BJ (cell line): ENCODE measurements at regions not wholly inside any gene's neighbourhood (a gene's known extent, or its start where the extent isn't known, plus 50 kb on each side); places are given as distances from the start of the nearest gene placed in this dataset.

ENCODE experiments used
- CTCF ChIA-PET: fragments of 350-600 bp; formaldehyde crosslinking; extraction: SDS; loops from one replicate; lab custom pipeline; 2021; ENCODE audit warnings: antibody characterized with exemption, inconsistent platforms; lab: Yijun Ruan, JAX
- POLR2A ChIA-PET: fragments of 300-600 bp; sonication (Branson Sonifier 250); formaldehyde crosslinking; extraction: SDS; loops from one replicate; lab custom pipeline; 2021; ENCODE audit warnings: antibody characterized with exemption; lab: Charles Lee
- DNase-seq: peaks from one replicate; pipeline ENCODE4 v3.0.0-alpha.2; 2011; ENCODE audit warnings: low read depth
- H3K27me3 ChIP-seq: 2 replicates; pipeline ENCODE4 v1.6.0; 2011; ENCODE audit warnings: low read length; ENCODE audit not compliant: control insufficient read depth, insufficient read depth
- H3K36me3 ChIP-seq: 2 replicates; pipeline ENCODE4 v1.5.1; 2011; ENCODE audit warnings: low read length; ENCODE audit not compliant: control insufficient read depth, insufficient read depth
- H3K4me3 ChIP-seq: 2 replicates; pipeline ENCODE4 v1.5.1; 2011; ENCODE audit warnings: low read depth, mild to moderate bottlenecking, control low read depth, low read length
- TF ChIP-seq, protein P1 (sequence below): IDR thresholded peaks from 2 replicates; pipeline ENCODE4 v1.5.1; 2011; ENCODE audit warnings: low read depth, mild to moderate bottlenecking, control low read depth, inconsistent platforms, low read length, moderate library complexity; ENCODE audit not compliant: insufficient read depth

GRCh38 chr5:164266571-164266970 lies 761.2 kb downstream of the MAT2B start:
- ChIA-PET POLR2A (no interaction called here), CTCF (no interaction called here)
- H3K27me3 ChIP-seq: no peaks in the 10 kb centered on the region

DNA sequence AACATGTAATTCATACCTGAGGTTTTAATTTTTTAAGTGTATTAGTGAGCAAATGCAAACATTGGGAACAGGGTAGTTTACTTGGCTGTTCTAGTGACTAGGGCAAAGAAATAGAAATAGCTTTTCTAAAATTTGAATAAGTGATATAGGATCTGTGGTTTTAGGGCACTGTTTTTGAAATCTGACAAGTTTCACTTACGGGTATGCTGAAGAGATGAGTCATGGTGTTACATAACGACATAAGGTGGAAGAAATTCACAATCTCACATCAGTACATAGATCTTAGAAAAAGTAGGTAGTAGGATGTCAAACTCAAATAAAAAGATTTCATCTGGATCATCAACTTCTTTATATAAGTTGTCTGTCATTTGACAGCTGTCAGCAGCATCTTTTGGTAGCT lies 772.3 kb downstream of the MAT2B start:
- no peak for DNase-seq
- POLR2A ChIA-PET: no interaction called here
- H3K36me3 ChIP-seq: no peaks in the 10 kb centered on the region
- no peaks in the 10 kb centered on the region for H3K27me3 ChIP-seq
- no peak overlapping the region for H3K4me3 ChIP-seq
- CTCF ChIA-PET: interaction anchor here (1.0 kb wide), 1 partner anchor 27 kb away, joined by 3 read pairs; no protein-coding TSS in a partner anchor
- TF ChIP-seq, protein P1, sequence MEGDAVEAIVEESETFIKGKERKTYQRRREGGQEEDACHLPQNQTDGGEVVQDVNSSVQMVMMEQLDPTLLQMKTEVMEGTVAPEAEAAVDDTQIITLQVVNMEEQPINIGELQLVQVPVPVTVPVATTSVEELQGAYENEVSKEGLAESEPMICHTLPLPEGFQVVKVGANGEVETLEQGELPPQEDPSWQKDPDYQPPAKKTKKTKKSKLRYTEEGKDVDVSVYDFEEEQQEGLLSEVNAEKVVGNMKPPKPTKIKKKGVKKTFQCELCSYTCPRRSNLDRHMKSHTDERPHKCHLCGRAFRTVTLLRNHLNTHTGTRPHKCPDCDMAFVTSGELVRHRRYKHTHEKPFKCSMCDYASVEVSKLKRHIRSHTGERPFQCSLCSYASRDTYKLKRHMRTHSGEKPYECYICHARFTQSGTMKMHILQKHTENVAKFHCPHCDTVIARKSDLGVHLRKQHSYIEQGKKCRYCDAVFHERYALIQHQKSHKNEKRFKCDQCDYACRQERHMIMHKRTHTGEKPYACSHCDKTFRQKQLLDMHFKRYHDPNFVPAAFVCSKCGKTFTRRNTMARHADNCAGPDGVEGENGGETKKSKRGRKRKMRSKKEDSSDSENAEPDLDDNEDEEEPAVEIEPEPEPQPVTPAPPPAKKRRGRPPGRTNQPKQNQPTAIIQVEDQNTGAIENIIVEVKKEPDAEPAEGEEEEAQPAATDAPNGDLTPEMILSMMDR: no peak

More at GRCh38 chr5:164266571-164266970, 761.2 kb downstream of the MAT2B start:
- no peak for DNase-seq
- Histone ChIP-seq H3K4me3 (no peak overlapping the region), H3K36me3 (no peaks in the 10 kb centered on the region)
- TF ChIP-seq, protein P1: no peak

DNA sequence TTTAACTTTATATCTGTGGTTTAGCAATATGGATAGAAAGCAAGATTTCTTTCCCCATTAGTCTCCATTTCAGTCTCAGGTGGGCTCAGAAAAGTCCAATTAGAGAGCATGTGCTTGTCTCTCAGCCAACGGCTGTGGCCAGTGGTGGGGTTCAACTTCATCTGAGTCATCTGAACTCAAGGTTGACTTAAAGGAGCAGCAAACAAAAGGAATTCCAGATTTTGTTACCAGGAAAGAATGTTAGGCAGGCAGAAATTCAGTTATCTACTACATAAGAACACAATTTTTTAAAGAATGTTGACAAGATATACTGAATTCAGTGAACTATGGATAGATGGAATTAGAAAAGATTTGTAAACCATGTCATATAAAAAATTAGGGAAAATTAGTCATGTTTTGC lies 784.1 kb downstream of the MAT2B start:
- CTCF ChIA-PET: no interaction called here

GRCh38 chr5:164296603-164297080 lies 791.2 kb downstream of the MAT2B start:
- POLR2A ChIA-PET: no interaction called here
- CTCF ChIA-PET: no interaction called here
- no peak overlapping the region for H3K4me3 ChIP-seq
- TF ChIP-seq, protein P1: no peak
- H3K27me3 ChIP-seq: no peaks in the 10 kb centered on the region
- no peaks in the 10 kb centered on the region for H3K36me3 ChIP-seq
- no peak for DNase-seq

More for the DNA sequence above, 784.1 kb downstream of the MAT2B start:
- no peak for DNase-seq
- H3K4me3 ChIP-seq: no peak overlapping the region
- TF ChIP-seq, protein P1: no peak
- POLR2A ChIA-PET: no interaction called here
- no peaks in the 10 kb centered on the region for H3K36me3 ChIP-seq
- H3K27me3 ChIP-seq: no peaks in the 10 kb centered on the region

DNA sequence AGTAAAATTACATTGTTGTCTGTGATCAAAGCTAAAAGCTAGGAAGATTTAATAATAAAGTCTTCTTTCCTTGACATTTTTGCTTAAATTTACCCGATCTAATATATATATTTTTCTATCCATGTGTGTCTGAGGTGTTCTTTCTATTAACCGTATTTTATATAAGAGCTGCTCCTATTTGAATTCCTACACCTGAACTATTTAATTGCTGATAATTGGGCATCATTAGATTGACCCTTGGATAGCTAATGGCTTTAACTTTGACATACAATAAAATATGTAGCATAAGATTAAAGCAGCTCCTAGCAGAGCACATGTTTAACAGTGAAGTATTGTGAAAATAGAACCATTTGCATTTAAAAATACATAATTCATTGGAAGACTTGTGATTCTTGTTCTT lies 792.7 kb downstream of the MAT2B start:
- ChIA-PET CTCF (no interaction called here), POLR2A (no interaction called here)
- no peaks in the 10 kb centered on the region for H3K36me3 ChIP-seq
- no peak overlapping the region for H3K4me3 ChIP-seq
- TF ChIP-seq, protein P1: no peak
- DNase-seq: no peak
- no peaks in the 10 kb centered on the region for H3K27me3 ChIP-seq
